Colonic mucosa (tissue), 4 donors: ENCODE measurements at regions not wholly inside any gene's neighbourhood (a gene's known extent, or its start where the extent isn't known, plus 50 kb on each side); places are given as distances from the start of the nearest gene placed in this dataset.

Source experiments
- DNase-seq: peaks from one replicate; pipeline ENCODE4 v3.0.0-alpha.2; 2020
- H3K27ac ChIP-seq: fragments of 200-600 bp; one replicate; pipeline ENCODE4 v1.8.0; 2021
- H3K27me3 ChIP-seq: fragments of 200-600 bp; one replicate; pipeline ENCODE4 v1.8.0; 2021
- H3K36me3 ChIP-seq: fragments of 200-600 bp; one replicate; pipeline ENCODE4 v1.8.0; 2021
- H3K4me1 ChIP-seq: fragments of 200-600 bp; one replicate; pipeline ENCODE4 v1.8.0; 2021; ENCODE audit warnings: mild to moderate bottlenecking
- H3K4me3 ChIP-seq: fragments of 200-600 bp; one replicate; pipeline ENCODE4 v1.8.0; 2021
- H3K9ac ChIP-seq, 2 donors: one replicate each; pipeline ENCODE4 v1.7.0; 2013; ENCODE audit warnings: control low read depth in 2 of 2, low read depth in 2 of 2, low read length in 2 of 2
- H3K9me3 ChIP-seq: fragments of 200-600 bp; one replicate; pipeline ENCODE4 v1.8.0; 2021
- CTCF ChIP-seq: fragments of 200-600 bp; IDR thresholded peaks from one replicate; pipeline ENCODE4 v1.8.0; 2022; ENCODE audit warnings: antibody characterized with exemption, mild to moderate bottlenecking
- intact Hi-C: fragments of 100-400 bp; cut with DNase I; formaldehyde crosslinking; loops from one replicate; pipeline ENCODE4 v1.14.1; 2022
- donor health status: healthy.
- donor health status: DM: no; HTN: no; CAD: no.
- donor health status: DM: no; HTN: no; CAD: no.

DNA sequence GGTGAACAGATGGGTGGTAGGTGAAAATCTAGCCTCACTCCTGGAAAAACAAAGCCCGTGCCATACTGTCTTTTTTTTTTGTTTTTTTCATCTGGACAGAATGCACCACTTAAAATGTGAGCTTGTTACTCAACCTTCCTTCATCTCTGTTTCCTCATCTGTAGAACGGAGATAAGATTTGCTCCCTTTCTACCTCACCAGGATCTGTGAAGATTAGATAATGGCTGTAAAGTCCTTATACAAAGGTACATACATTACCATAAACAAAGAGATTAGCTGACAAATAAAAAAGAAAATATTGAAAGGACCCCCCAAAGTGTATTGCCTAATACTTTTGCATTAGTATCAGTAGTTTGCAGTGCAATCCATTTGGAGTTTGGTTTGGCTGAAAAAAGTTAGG, 75.4 kb upstream of the ZEB2 start:
- H3K9ac ChIP-seq: no peak overlapping the region
- H3K9me3 ChIP-seq: no peaks in the 10 kb centered on the region
- intact Hi-C loops: no loop called here
- DNase-seq: no peak
- H3K4me1 ChIP-seq: no peaks in the 10 kb centered on the region
- no peak overlapping the region for H3K27ac ChIP-seq
- H3K36me3 ChIP-seq: no peaks in the 10 kb centered on the region
- no peaks in the 10 kb centered on the region for H3K27me3 ChIP-seq
- no peak for TF ChIP-seq CTCF
- H3K4me3 ChIP-seq: no peak overlapping the region

DNA sequence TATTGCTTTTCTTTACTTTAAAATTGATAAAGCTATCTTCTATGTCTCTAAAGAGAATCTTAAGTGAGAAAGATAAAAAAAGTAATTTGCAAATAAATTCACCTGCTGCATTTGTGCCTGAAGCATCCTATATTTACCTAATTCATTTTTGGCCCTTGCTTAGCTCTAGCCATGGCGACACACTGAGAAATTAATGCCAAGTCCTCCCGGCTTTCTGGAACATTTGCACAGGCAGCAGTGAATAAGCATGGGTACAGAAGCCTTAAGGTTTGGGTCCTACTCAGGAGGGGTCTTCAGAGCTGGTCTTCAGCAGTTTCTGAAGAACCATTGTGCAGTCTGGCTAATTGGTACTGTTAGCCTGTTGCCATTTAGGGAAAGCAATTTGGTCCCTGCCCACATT, 73.9 kb upstream of the ZEB2 start:
- intact Hi-C loops: no loop called here

DNA sequence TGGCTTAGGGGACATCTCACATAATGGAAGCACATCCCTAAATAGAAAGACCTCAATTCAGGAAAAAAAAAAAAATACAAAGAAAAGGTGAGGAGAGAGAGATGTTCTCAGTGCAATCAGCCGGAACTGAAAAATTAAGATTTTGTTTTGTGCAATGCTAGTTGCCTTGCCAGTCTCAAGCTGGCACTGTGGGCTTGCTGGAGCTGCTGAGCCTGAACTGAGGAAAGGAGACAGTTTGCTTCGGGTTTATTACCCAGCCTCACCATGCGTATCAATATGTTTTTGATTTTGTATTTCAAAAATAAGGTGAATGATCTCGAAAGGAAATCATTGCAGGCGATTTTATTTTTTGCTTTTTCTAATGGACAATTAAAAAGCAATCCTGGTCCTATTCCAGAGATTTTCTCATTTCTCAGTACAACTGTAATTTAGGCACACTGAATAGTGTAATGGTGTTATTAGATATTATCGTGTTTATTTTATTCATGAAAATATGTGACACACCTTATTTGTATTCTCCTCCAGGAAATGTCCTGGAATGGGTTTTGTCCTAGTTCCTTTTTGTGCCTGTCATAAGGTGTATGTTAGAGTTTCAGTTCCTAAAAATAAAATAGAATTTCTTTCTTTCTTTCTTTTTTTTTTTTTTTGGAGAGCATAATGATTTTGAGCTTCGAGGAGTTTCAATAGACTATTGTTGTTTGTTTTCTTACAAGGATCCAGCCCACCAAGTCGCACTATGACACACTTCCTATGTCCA, 72.8 kb upstream of the ZEB2 start:
- Histone ChIP-seq H3K4me3 (no peak overlapping the region), H3K36me3 (no peaks in the 10 kb centered on the region), H3K9me3 (no peaks in the 10 kb centered on the region), H3K9ac (no peak overlapping the region), H3K27ac (no peak overlapping the region), H3K4me1 (no peaks in the 10 kb centered on the region), H3K27me3 (no peaks in the 10 kb centered on the region)
- intact Hi-C loops: no loop called here
- TF ChIP-seq CTCF: no peak
- no peak for DNase-seq

More for the DNA sequence above, 73.9 kb upstream of the ZEB2 start:
- Histone ChIP-seq H3K27ac (no peak overlapping the region), H3K4me3 (no peak overlapping the region), H3K27me3 (no peaks in the 10 kb centered on the region), H3K36me3 (no peaks in the 10 kb centered on the region), H3K4me1 (no peaks in the 10 kb centered on the region), H3K9me3 (no peaks in the 10 kb centered on the region), H3K9ac (no peak overlapping the region)
- no peak for TF ChIP-seq CTCF
- no peak for DNase-seq

DNA sequence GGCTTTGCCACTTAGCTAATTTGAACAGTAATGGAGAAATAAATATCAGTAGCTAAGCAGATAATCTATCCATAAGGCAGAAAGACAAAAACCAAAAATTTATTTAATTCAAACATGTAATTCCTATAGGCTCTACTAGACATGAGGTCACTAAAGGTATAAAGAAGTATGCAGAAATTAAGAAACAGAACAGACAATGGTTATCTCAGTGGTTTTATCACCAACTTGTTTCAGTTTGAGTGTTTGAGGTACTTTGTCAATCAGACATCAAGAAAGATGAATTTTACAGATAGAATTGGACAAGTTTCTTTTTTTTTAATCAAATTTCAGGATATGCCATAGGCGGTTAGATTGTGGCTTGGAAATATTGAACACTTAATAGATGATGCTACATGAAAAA, 67.4 kb upstream of the ZEB2 start:
- intact Hi-C loops: no loop called here
- TF ChIP-seq CTCF: no peak
- Histone ChIP-seq H3K4me1 (no peaks in the 10 kb centered on the region), H3K27me3 (no peaks in the 10 kb centered on the region), H3K4me3 (no peak overlapping the region), H3K27ac (no peak overlapping the region), H3K9me3 (no peaks in the 10 kb centered on the region), H3K9ac (no peak overlapping the region), H3K36me3 (no peaks in the 10 kb centered on the region)
- DNase-seq: no peak

DNA sequence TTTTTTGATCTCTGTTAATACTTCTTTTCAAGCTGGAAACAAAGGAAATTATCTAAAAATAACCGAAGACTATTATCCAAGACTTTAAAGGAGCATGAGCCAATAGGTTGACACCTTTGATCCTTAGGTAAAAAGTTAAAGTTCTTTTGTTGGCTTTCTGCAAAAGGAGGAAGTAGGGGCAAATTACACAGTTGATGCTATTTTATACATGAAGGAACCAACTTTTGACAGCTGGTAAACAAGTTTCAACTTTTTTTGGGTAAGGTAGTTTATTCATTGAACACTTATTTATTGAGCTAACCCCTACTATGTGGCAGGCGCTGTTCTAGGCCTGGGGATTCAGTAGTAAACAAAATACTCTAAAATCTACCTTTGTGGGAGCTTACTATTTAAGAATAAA, 66.6 kb upstream of the ZEB2 start:
- H3K36me3 ChIP-seq: no peaks in the 10 kb centered on the region
- no peaks in the 10 kb centered on the region for H3K27me3 ChIP-seq
- H3K9me3 ChIP-seq: no peaks in the 10 kb centered on the region
- intact Hi-C loops: no loop called here
- no peaks in the 10 kb centered on the region for H3K4me1 ChIP-seq
- DNase-seq: no peak
- no peak overlapping the region for H3K27ac ChIP-seq
- no peak overlapping the region for H3K9ac ChIP-seq
- TF ChIP-seq CTCF: no peak
- no peak overlapping the region for H3K4me3 ChIP-seq
